HepG2 (cell line): ENCODE measurements at regions not wholly inside any gene's neighbourhood (a gene's known extent, or its start where the extent isn't known, plus 50 kb on each side); places are given as distances from the start of the nearest gene placed in this dataset.

Experiments used
- ATAC-seq: fragments of 200-7000 bp; cut with Tn5 transposase; 3 replicates; pipeline ENCODE4 v1.9.1; 2020; ENCODE audit warnings: mild to moderate bottlenecking, moderate library complexity
- BruUV-seq: library from RNA; stranded (reverse); fragments of 400-500 nt; replicated peaks from 2 replicates; lab custom pipeline; 2021; lab: Mats Ljungman, UMichigan
- CTCF ChIA-PET: fragments of 300-600 bp; formaldehyde crosslinking; extraction: SDS; loops from one replicate; lab custom pipeline; 2021; ENCODE audit warnings: low total read pairs, inconsistent platforms, low intra/inter-chr PET ratio; lab: Yijun Ruan, JAX
- POLR2A ChIA-PET: fragments of 350-600 bp; sonication (Branson Sonifier 250); formaldehyde crosslinking; loops from one replicate; lab custom pipeline; 2020; ENCODE audit warnings: antibody characterized with exemption, inconsistent platforms; lab: Yijun Ruan, JAX
- DNase-seq: peaks from one replicate; pipeline ENCODE4 v3.0.0-alpha.2; 2015; ENCODE audit warnings: low spot score
- FAIRE-seq: peaks from 3 replicates; lab custom pipeline; 2011; peaks lifted over from hg19 to GRCh38; lab: Jason Lieb, UNC
- H2AFZ ChIP-seq: one replicate; pipeline ENCODE4 v1.6.1; 2011; ENCODE audit warnings: low read length, inconsistent platforms
- H3K27ac ChIP-seq: fragments of 300-600 bp; 3 replicates; pipeline ENCODE4 v1.8.0; 2011; ENCODE audit warnings: mixed run types, mild to moderate bottlenecking, mixed read lengths, low read length, inconsistent platforms; ENCODE audit not compliant: insufficient read depth; ENCODE audit errors: extremely low read length
- H3K27me3 ChIP-seq, 2 experiments: fragments of 200-600 bp in 1 of 2; 2 replicates in 1 of 2; 3 replicates in 1 of 2; pipeline versions ENCODE4 v1.6.0 to v1.8.0; 2011; ENCODE audit warnings: low read length in 2 of 2, mild to moderate bottlenecking in 2 of 2, moderate library complexity in 2 of 2, inconsistent platforms in 1 of 2; ENCODE audit not compliant: insufficient read depth in 2 of 2, control insufficient read depth in 1 of 2
- H3K36me3 ChIP-seq, 2 experiments: fragments of 200-600 bp in 1 of 2; replicated peaks in 1 of 2; 2 replicates in 1 of 2; 3 replicates in 1 of 2; pipeline versions ENCODE4 v1.5.1 to v1.8.0; 2011; ENCODE audit warnings: low read length in 2 of 2, inconsistent platforms in 1 of 2; ENCODE audit not compliant: insufficient read depth in 2 of 2, control insufficient read depth in 1 of 2
- H3K4me1 ChIP-seq: 2 replicates; pipeline ENCODE4 v1.5.1; 2012; ENCODE audit warnings: low read length, inconsistent platforms; ENCODE audit not compliant: insufficient read depth
- H3K4me2 ChIP-seq: 2 replicates; pipeline ENCODE4 v1.6.0; 2011; ENCODE audit warnings: low read depth, low read length, inconsistent platforms
- H3K4me3 ChIP-seq, 3 experiments: fragments of 200-600 bp in 1 of 3; sonication (generic), shearing (Covaris generic) in 1 of 3; replicated peaks in 1 of 3; 2 replicates each; pipeline ENCODE4 v1.5.1; 2011 to 2016; ENCODE audit warnings: low read length in 3 of 3, inconsistent platforms in 2 of 3, low read depth in 2 of 3, mild to moderate bottlenecking in 2 of 3, control low read depth in 1 of 3, mixed read lengths in 1 of 3; ENCODE audit not compliant: insufficient read depth in 1 of 3
- H3K79me2 ChIP-seq: one replicate; pipeline ENCODE4 v1.6.1; 2011; ENCODE audit warnings: low read length, inconsistent platforms; ENCODE audit not compliant: insufficient read depth
- H3K9ac ChIP-seq: 2 replicates; pipeline ENCODE4 v1.6.0; 2011; ENCODE audit warnings: mild to moderate bottlenecking, low read depth, low read length, inconsistent platforms; ENCODE audit not compliant: insufficient read depth
- H3K9me3 ChIP-seq: 2 replicates; pipeline ENCODE4 v1.5.1; 2012; ENCODE audit warnings: mild to moderate bottlenecking, low read length
- H4K20me1 ChIP-seq: 2 replicates; pipeline ENCODE4 v1.6.0; 2011; ENCODE audit warnings: inconsistent platforms, mild to moderate bottlenecking, low read length, moderate library complexity; ENCODE audit not compliant: insufficient read depth
- DR1 ChIP-seq: sonication (generic); formaldehyde crosslinking; IDR thresholded peaks from 2 replicates; pipeline ENCODE4 v1.8.0; 2021; ENCODE audit warnings: mild to moderate bottlenecking, missing genetic modification reagents, inconsistent platforms
- SCMH1 ChIP-seq: sonication (generic); formaldehyde crosslinking; IDR thresholded peaks from 2 replicates; pipeline ENCODE4 v1.9.0; 2021; ENCODE audit warnings: missing genetic modification reagents, mild to moderate bottlenecking, borderline replicate concordance
- SP5 ChIP-seq: IDR thresholded peaks from 2 replicates; pipeline ENCODE4 v1.6.1; 2016; ENCODE audit warnings: low read depth, borderline replicate concordance
- U2AF1 ChIP-seq: fragments of 200-400 bp; formaldehyde crosslinking; optimal IDR thresholded peaks from 2 replicates; pipeline ENCODE3; 2017; ENCODE audit warnings: mild to moderate bottlenecking, low read depth, low read length
- WGBS: methylation state at CpG from one replicate; pipeline ENCODE4 v1.1.6; 2017; ENCODE audit warnings: low lambda C conversion rate; 5-methylcytosine and 5-hydroxymethylcytosine counted together
- in situ Hi-C: cut with HindIII; loops from 2 replicates; pipeline ENCODE4 v1.10.0; 2017; ENCODE audit warnings: low pct_unique_long_range_greater_than_20kb; ENCODE audit not compliant: extremely low pct_ligation_motif_present
- intact Hi-C: fragments of 100-400 bp; cut with micrococcal nuclease; formaldehyde crosslinking; loops from one replicate; pipeline ENCODE4 v1.10.0; 2022; ENCODE audit not compliant: unreplicated experiment
- TF ChIP-seq, protein P1 (sequence below): sonication (generic); formaldehyde crosslinking; IDR thresholded peaks from 2 replicates; pipeline ENCODE4 v1.4.0; 2020; ENCODE audit warnings: missing genetic modification reagents
- TF ChIP-seq, protein P2 (sequence below): sonication (generic); formaldehyde crosslinking; IDR thresholded peaks from 2 replicates; pipeline ENCODE4 v1.8.0; 2022; ENCODE audit warnings: mild to moderate bottlenecking, missing genetic modification reagents, borderline replicate concordance

DNA sequence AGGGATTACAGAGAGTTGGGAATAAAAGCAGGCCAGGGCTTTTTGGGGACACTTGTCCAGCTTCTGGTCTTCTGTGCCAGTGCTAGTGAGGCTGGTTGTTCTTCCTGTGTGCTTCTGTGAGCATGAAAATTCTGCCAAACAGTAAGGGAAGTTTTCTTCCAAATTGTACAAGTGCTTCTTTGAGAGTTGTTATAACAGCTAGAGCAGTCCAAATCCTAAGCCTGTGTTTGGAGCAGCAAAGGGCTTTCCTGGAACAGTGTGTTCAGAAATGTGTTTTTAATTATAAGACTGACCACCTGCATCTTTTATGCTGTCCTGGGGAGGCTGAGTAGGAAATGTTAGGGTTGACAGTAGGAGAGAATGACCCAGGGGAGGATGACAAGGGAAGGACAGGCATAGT lies 223.0 kb upstream of the P2RY1 start (continued):
- TF ChIP-seq SCMH1 = no peak
- no peak for TF ChIP-seq DR1
- no peak for TF ChIP-seq U2AF1
- TF ChIP-seq, protein P1, sequence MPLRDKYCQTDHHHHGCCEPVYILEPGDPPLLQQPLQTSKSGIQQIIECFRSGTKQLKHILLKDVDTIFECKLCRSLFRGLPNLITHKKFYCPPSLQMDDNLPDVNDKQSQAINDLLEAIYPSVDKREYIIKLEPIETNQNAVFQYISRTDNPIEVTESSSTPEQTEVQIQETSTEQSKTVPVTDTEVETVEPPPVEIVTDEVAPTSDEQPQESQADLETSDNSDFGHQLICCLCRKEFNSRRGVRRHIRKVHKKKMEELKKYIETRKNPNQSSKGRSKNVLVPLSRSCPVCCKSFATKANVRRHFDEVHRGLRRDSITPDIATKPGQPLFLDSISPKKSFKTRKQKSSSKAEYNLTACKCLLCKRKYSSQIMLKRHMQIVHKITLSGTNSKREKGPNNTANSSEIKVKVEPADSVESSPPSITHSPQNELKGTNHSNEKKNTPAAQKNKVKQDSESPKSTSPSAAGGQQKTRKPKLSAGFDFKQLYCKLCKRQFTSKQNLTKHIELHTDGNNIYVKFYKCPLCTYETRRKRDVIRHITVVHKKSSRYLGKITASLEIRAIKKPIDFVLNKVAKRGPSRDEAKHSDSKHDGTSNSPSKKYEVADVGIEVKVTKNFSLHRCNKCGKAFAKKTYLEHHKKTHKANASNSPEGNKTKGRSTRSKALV (CRISPR knock-in tag) = no peak

DNA sequence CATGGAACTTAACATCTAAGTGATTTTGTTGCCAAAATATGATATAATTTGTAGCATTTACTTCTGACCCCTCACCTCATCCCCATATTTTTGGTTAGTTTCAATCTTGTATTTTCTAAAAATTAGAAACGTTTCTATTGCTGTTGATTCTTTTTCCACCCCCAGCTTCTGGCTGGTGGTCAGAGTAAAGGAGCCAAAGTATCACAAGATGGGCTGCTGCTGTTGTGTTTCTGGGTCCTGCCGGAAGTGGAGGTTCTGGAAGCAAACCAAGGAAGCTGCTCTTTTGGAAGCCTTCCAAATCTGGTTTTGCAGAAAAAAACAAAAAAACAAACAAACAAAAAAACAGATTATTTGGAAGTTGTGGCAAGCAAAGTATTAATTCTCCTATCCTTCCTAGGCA lies 221.1 kb upstream of the P2RY1 start:
- no peak overlapping the region for H3K4me2 ChIP-seq
- WGBS = 24% methylated on average over 2 of the region's 2 CpGs
- no peak for ATAC-seq
- intact Hi-C loops = no loop called here
- H3K79me2 ChIP-seq = no peaks in the 10 kb centered on the region
- no peaks in the 10 kb centered on the region for H3K9me3 ChIP-seq
- BruUV-seq = no TSS peak
- no peak overlapping the region for H3K27ac ChIP-seq
- TF ChIP-seq, protein P2, sequence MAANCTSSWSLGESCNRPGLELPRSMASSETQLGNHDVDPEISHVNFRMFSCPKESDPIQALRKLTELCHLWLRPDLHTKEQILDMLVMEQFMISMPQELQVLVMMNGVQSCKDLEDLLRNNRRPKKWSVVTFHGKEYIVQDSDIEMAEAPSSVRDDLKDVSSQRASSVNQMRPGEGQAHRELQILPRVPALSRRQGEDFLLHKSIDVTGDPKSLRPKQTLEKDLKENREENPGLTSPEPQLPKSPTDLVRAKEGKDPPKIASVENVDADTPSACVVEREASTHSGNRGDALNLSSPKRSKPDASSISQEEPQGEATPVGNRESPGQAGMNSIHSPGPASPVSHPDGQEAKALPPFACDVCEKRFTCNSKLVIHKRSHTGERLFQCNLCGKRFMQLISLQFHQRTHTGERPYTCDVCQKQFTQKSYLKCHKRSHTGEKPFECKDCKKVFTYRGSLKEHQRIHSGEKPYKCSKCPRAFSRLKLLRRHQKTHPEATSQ (CRISPR knock-in tag) = no peak
- TF ChIP-seq SP5 (CRISPR knock-in tag) = no peak
- no peaks in the 10 kb centered on the region for H4K20me1 ChIP-seq
- in situ Hi-C loops = no loop called here
- DNase-seq = no peak
- H3K4me3 ChIP-seq = no peak overlapping the region
- H3K36me3 ChIP-seq = no peaks in the 10 kb centered on the region
- FAIRE-seq = no peak
- no peak overlapping the region for H2AFZ ChIP-seq
- H3K9ac ChIP-seq = no peak overlapping the region
- CTCF ChIA-PET = no interaction called here
- H3K4me1 ChIP-seq = no peaks in the 10 kb centered on the region
- no peaks in the 10 kb centered on the region; a peak in 1 of 5 replicates for H3K27me3 ChIP-seq
- POLR2A ChIA-PET = no interaction called here
